Immature natural killer cell (primary cell): ENCODE measurements at regions not wholly inside any gene's neighbourhood (a gene's known extent, or its start where the extent isn't known, plus 50 kb on each side); places are given as distances from the start of the nearest gene placed in this dataset.

Experiments used
- DNase-seq, 3 donors: peaks; one replicate each; pipeline ENCODE4 v3.0.0; 2022; ENCODE audit warnings: mixed read lengths in 1 of 3
- H3K27ac Mint-ChIP-seq, 6 donors: one replicate each; pipeline ENCODE4 v1.8.0; 2020; ENCODE audit warnings: mixed read lengths in 6 of 6, mild to moderate bottlenecking in 5 of 6, inconsistent platforms in 4 of 6, moderate library complexity in 3 of 6
- H3K27me3 Mint-ChIP-seq, 3 donors: one replicate each; pipeline ENCODE4 v1.8.0; 2020 to 2021; ENCODE audit warnings: low read depth in 3 of 3, mild to moderate bottlenecking in 3 of 3, mixed read lengths in 3 of 3, moderate library complexity in 3 of 3, inconsistent platforms in 1 of 3
- H3K36me3 Mint-ChIP-seq, 3 donors: one replicate each; pipeline ENCODE4 v1.8.0; 2020; ENCODE audit warnings: mixed read lengths in 3 of 3, inconsistent platforms in 2 of 3, mild to moderate bottlenecking in 2 of 3
- H3K4me1 Mint-ChIP-seq, 2 donors: one replicate each; pipeline ENCODE4 v1.8.0; 2020; ENCODE audit warnings: inconsistent platforms in 2 of 2, mild to moderate bottlenecking in 2 of 2, mixed read lengths in 2 of 2, moderate library complexity in 1 of 2
- H3K4me3 Mint-ChIP-seq, 5 donors: one replicate each; pipeline ENCODE4 v1.8.0; 2020; ENCODE audit warnings: mild to moderate bottlenecking in 5 of 5, mixed read lengths in 5 of 5, inconsistent platforms in 3 of 5, moderate library complexity in 3 of 5
- H3K9me3 Mint-ChIP-seq, 6 donors: one replicate each; pipeline ENCODE4 v1.8.0; 2020; ENCODE audit warnings: mild to moderate bottlenecking in 6 of 6, mixed read lengths in 6 of 6, inconsistent platforms in 4 of 6, moderate library complexity in 3 of 6

DNA sequence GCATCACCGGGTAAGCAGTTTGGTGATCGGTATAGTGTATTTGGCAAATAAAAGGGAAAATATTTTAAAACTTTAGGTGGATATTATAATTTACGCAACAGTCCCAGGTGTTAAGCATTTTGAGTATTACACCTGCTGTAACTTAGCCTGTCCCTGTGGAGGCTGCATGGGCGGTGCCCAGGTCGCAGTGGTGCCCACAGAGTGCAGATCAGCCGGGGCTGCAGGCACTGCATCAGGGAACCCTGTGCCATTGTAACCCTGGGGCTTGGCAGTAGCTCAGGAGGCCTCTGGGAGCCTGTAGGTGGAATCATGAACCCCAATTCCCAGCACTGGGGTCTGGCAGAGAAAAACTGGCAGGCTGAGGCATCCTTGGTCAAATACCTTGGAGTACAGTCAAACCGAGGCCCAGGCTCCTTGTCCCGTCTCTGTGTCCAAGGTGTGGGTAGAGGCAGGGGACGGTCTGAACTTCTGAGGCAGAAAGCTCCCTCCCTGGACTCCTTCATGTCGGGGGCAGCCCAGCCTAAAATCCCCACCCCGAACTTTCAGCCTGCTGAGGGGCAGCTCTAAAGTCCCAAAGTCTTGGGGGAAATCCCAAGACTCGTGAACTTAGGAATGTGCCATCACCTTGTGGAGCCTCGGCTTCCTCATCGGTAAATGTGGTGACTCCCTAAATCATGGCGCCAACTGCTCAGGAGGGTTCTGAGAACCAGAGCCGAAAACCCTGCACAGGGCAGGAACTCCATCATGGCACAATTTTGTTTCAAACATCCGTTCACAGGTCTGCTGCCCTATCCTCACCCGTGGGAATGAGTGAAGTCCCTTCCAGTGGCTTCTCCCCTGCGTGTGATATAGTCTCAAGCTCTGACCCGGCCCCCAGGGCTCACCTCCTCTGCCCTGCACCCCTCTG lies 85.7 kb downstream of the INHBB start:
- Mint-ChIP-seq H3K9me3 (no peaks in the 10 kb centered on the region), H3K4me3 (no peak overlapping the region), H3K4me1 (no peaks in the 10 kb centered on the region), H3K36me3 (no peaks in the 10 kb centered on the region), H3K27ac (no peak overlapping the region), H3K27me3 (peaks cover 0 to 3% (median 0%) of the 10 kb centered on the region in 3 donors)
- no peak for DNase-seq

DNA sequence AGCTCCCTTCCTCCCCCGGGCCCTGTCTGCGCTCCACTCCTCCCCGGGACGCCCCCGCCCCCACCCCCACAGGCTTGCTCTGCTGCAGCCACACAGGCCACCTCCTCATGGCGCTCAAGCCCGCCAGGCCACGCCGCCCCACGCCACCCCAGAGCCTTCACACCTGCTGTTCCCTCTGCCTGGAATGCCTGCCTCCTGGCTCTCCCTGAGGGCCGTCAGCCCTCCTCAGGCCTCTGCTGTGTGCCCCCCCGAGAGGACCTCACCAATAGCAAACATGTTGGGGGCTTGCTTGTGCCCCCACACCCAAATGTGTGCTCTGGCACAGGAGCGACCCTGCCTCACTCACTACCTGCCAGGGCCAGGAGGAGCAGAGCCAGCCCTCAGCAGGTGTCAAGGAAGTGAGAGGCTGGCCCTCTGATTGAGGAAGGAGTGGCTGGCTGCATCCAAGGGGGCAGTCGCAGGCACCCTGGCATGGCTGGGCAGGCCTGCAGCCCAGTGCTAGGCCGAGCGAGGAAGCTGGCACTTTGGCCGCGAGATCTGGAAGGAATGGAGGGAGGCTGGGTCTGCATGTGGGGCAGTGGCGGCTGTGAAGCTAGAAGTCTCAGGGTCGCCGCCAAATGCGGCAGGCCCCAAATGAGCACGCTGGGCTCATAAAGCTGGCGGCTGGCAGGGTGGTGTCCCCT lies 86.5 kb downstream of the INHBB start:
- Mint-ChIP-seq H3K4me1 (no peaks in the 10 kb centered on the region), H3K9me3 (no peaks in the 10 kb centered on the region), H3K27ac (no peak overlapping the region), H3K27me3 (peaks cover 0 to 3% (median 0%) of the 10 kb centered on the region in 3 donors), H3K36me3 (no peaks in the 10 kb centered on the region), H3K4me3 (no peak overlapping the region)
- DNase-seq, result no peak

DNA sequence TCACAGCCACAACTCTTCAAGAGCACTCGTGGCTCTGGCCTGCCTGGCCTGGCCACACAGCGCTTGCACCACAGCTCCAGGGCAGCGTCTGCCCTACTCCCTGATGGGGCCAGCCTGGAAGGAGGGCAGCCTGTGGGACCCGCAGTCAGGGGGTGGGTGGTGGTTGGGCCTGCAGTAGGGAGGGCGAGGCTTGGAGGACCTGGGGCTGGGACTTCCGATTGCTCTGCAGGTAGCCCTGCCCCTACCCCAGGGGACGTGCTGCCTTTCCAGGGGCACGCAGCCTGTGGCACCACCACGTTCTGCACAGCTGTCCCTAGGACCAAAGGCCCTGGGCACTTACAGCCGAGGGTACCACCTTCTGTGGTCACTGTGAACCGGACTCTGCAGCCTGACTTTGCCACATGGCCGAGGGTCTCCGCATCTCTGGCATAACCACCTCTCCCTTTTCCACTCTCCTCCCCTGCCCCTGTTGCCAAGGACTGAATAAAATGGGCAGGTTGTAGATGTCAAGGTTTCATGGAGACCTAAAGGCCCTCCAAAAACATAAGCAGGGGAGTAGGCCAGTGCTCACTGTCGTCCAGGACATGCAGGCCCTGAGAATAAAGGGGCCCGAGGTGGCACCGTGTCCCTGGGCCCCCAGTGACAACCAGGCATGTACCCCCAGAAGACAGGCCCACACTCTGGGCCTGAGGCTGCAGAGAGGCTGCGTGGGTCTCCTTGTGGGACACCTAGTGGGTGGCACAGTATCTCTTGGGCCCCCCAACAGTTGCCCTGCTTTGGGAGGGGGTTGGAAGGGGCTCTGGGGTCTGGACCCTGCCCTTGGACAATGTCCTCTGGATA lies 87.3 kb downstream of the INHBB start:
- H3K36me3 Mint-ChIP-seq, result no peaks in the 10 kb centered on the region
- no peak for DNase-seq
- no peak overlapping the region for H3K4me3 Mint-ChIP-seq
- no peaks in the 10 kb centered on the region for H3K9me3 Mint-ChIP-seq
- H3K27ac Mint-ChIP-seq, result no peak overlapping the region
- H3K27me3 Mint-ChIP-seq, result peaks cover 0 to 2% (median 0%) of the 10 kb centered on the region in 3 donors
- H3K4me1 Mint-ChIP-seq, result no peaks in the 10 kb centered on the region

DNA sequence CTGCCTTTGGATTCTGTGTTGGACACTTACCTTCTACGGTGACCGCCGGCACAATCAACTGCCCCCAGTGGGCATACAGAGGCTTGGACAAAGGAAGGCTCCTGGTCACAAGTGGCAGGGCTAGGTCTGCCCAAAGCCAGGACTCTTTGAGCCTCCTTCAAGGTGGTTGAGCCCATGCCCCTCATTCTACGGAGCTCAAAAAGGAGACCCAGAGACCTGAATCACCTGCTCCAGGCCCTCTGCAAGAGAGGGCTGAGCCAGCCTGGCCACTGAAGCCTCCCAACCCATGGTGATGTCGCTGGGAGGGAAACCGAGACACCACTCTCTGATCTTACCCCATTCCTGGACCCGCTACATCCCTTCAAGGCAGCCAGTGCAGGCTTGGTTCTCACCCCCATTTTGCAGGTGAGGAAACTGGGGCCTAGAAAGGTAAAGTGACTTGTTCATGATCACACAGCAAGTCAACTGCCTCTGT lies 87.9 kb downstream of the INHBB start:
- Mint-ChIP-seq H3K27me3 (peaks cover 0 to 2% (median 0%) of the 10 kb centered on the region in 3 donors), H3K36me3 (no peaks in the 10 kb centered on the region), H3K9me3 (no peaks in the 10 kb centered on the region), H3K4me3 (no peak overlapping the region), H3K4me1 (no peaks in the 10 kb centered on the region), H3K27ac (no peak overlapping the region)
- no peak for DNase-seq

DNA sequence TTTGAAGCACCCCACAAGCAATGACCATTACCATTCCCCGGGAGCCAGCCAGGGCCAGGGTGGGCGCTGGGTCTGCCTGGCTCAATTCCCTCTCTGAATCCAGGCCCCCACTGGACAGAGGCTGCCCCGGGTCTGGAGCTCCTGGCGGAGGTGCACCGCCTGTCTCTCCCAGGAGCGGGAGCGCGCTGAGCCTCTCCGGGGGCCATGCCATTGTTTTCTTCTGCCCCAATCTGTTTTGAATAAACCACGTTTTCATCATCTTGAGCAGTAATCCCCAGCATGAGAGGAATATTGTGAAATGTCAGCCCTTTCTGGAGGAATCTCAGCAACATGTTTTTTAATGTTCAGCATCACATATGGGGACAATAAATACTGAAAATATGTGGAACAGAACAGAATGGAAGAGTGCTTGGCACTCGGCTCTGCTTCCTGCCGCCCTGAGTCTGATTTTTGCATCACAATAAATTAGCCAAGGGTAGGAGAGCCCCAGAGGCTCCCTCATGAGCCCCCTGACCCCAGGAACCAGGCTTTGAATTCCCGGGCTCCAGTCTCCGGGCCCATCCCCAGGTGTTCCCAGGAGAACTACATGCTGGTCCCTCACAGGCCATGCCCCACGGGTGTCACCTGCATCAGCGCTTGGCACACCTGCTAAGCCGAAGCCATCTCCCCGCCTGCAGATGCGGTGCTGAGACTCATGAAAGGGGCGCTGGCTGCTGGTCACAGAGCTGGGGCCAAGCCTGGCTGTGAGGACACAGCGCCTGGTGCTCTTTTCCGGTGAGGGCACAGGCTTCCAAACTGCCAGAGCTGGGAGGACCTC lies 88.8 kb downstream of the INHBB start:
- no peak overlapping the region for H3K27ac Mint-ChIP-seq
- no peak overlapping the region for H3K4me3 Mint-ChIP-seq
- peaks cover 0 to 2% (median under 1%) of the 10 kb centered on the region in 3 donors for H3K27me3 Mint-ChIP-seq
- H3K4me1 Mint-ChIP-seq, result no peaks in the 10 kb centered on the region
- H3K36me3 Mint-ChIP-seq, result no peaks in the 10 kb centered on the region
- no peaks in the 10 kb centered on the region for H3K9me3 Mint-ChIP-seq
- DNase-seq, result no peak

DNA sequence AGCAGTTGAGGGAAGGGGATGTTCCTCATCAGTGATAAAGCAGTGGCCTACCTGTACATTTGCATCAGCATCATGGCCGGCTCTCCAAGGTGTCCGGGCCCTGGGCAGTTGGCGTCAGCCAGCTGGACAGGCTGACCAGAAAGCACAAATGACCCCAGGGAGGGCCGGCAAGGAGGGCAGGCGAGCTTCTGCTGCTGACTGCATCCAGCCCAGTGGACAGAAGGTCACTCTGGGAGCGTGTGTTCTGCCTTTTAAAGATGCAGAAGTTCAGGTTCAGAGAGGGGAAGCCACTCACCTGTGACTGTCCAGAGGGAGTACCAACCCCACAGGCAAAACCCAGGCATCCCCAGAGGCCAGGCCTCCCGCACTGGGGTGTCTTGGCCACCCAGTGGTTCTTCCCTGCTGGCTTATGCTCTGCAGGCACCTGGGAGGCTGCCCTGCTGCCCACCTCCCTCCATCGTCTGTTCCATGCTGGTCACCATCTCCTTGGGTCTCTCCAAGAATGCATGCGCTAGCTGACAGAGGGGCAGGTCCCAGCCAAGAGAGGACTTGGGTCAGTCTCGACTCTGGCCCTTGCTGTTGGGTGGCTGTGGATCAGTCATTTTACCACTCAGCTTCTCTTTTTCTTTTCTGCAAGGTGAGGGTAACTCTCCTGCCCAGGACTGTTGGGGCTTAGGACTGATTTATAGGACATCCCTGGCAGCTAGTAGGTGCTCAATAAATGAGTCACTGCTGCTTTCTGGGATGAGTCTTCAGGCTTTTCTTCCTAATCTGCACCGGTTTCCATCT lies 89.9 kb downstream of the INHBB start:
- Mint-ChIP-seq H3K9me3 (no peaks in the 10 kb centered on the region), H3K36me3 (no peaks in the 10 kb centered on the region), H3K27me3 (peaks cover 2 to 5% (median 3%) of the 10 kb centered on the region in 3 donors), H3K27ac (no peak overlapping the region), H3K4me3 (no peak overlapping the region), H3K4me1 (no peaks in the 10 kb centered on the region)
- no peak for DNase-seq

DNA sequence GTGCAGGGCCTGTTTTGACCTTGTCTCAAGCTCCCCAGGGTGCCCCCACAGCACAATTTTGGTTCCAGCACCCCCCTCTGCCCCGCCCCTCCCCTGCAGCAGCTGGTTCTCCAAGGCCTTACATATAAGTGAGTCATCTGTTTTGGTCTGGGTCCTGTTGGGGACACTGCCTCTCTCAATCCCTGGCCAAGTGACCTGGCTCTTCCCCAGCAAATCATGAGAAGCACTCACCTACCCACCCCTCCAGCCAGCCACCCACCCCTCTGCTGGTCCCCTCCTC lies 90.5 kb downstream of the INHBB start:
- Mint-ChIP-seq H3K4me1 (no peaks in the 10 kb centered on the region), H3K36me3 (no peaks in the 10 kb centered on the region), H3K9me3 (no peaks in the 10 kb centered on the region), H3K27me3 (peaks cover 2 to 10% (median 6%) of the 10 kb centered on the region in 3 donors), H3K27ac (no peak overlapping the region), H3K4me3 (no peak overlapping the region)
- DNase-seq, result no peak

DNA sequence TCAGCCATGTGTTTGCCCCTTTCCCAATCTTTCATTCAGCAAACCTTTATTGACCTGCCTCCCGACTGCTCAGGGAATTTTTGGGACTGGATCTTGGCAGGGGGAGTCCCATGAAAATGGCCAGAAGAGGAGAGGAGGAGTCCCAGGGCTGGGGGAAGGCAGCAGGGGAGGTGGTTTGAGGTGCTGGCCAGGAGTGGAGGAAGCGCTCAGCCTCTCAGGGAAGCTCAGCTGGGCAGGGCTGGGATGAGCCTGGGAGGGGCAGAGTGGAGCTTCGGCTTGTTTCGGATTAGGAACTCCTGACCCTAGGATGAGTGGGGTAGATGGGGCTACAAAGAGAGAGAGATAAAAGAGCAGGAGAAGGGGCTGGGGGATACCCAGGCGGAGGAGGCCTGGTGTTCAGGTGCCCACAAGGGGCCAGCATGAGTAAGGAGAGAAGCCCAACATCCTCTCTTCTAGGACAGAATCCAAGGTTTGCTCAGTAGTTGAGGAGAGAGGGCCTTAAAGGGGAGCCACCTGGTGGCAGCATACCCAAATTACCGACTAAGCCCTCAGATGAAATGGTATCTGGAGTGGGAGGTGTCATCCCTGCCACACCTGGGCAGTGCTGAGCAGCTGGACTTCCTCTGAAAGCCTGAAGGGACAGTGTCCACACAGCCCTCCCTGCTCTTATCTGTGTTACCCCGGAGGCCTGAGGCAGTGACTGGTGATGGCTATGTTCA lies 91.1 kb downstream of the INHBB start:
- no peak overlapping the region for H3K4me3 Mint-ChIP-seq
- no peak overlapping the region for H3K27ac Mint-ChIP-seq
- H3K36me3 Mint-ChIP-seq, result no peaks in the 10 kb centered on the region
- no peak for DNase-seq
- H3K9me3 Mint-ChIP-seq, result no peaks in the 10 kb centered on the region
- H3K4me1 Mint-ChIP-seq, result no peaks in the 10 kb centered on the region
- peaks cover 2 to 11% (median 6%) of the 10 kb centered on the region in 3 donors for H3K27me3 Mint-ChIP-seq

DNA sequence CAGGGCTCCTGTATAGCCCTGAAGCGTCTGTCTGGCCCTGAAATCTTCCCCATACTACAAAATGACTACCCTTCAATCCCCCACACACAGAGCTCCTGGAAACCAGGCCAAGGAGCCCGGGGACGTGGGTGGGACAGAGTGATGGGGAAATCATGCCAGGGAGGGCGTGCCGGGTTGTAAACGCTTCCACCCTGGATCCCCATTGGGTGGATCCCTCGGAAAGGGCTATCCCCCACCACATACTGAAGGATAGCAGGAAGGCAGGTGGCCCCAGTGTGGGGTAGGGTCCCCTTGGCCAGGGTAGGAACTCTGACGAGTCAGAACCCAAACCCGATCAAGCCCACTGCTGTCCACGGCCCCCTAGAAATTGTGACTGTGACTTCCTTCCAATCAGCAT lies 91.7 kb downstream of the INHBB start:
- Mint-ChIP-seq H3K27ac (no peak overlapping the region), H3K9me3 (no peaks in the 10 kb centered on the region), H3K36me3 (no peaks in the 10 kb centered on the region), H3K27me3 (peaks cover 2 to 11% (median 6%) of the 10 kb centered on the region in 3 donors), H3K4me1 (no peaks in the 10 kb centered on the region), H3K4me3 (no peak overlapping the region)
- DNase-seq, result no peak

DNA sequence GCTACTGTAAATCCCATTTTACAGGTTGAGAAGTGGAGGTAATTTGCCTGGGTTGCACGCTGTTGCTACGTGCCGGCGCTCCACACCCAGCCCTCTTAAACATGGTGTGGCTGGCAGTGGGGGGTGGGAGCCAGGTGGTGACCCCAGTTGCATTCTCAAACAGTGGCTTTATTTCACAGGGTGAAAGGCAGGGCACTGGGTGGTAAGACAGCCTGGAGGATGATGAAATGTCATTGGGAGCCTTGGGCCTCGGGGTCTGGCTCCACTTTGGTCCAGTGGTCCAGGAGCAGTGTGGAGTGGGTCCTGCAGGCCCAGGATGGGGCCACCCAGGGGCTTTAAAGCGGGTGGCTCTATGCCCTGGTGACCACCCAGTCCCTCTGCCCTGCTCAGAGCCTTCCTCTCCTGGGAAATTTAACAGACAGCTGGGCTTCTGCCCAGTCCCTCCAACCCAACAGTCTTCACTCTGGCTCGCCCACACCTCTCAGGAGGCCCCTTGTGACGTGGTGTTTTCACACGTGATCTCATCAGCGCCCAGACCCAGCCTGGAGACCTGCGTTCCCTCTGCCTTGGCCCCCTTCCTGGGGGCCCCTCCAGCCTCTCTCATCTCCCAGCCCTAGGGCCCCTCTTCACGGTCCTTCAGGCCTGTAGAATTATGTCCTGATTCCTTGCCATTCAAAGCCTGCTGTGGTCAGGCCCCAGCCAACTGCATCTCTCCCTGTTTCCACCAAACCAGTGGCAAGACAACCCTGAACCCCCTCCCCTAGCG lies 92.5 kb downstream of the INHBB start:
- Mint-ChIP-seq H3K36me3 (no peaks in the 10 kb centered on the region), H3K4me3 (no peak overlapping the region), H3K27me3 (peaks cover 2 to 14% (median 6%) of the 10 kb centered on the region in 3 donors), H3K9me3 (no peaks in the 10 kb centered on the region), H3K27ac (no peak overlapping the region), H3K4me1 (peaks cover 2 to 3% of the 10 kb centered on the region in 2 donors)
- no peak for DNase-seq

DNA sequence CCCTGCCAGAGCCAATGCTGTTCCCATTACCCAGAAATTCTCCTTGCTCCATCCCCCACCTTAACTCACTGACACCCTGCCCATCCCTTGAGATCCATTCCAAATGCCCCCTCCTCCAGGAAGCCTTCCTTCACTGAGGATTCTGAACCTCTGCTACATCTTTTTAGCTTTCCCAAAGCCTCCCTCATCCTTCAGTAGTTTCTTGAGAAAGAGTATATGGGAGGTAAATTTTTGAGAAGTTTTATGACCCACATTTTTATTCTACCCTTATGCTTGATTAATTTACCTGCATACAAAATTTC lies 93.1 kb downstream of the INHBB start:
- DNase-seq, result no peak
- Mint-ChIP-seq H3K9me3 (no peaks in the 10 kb centered on the region), H3K4me1 (peaks cover 2 to 6% of the 10 kb centered on the region in 2 donors), H3K4me3 (no peak overlapping the region), H3K36me3 (no peaks in the 10 kb centered on the region), H3K27me3 (peaks cover 2 to 16% (median 12%) of the 10 kb centered on the region in 3 donors), H3K27ac (no peak overlapping the region)
